MCF 10A (cell line): ENCODE measurements at regions not wholly inside any gene's neighbourhood (a gene's known extent, or its start where the extent isn't known, plus 50 kb on each side); places are given as distances from the start of the nearest gene placed in this dataset.

Experiments used
- BruUV-seq: library from RNA; stranded (reverse); fragments of 400-500 nt; replicated peaks from 2 replicates; lab custom pipeline; 2021; lab: Mats Ljungman, UMichigan
- CTCF ChIA-PET: fragments of 300-600 bp; sonication (Branson Sonifier 250); formaldehyde crosslinking; extraction: SDS; loops from one replicate; lab custom pipeline; 2021; ENCODE audit warnings: antibody characterized with exemption, inconsistent platforms; lab: Yijun Ruan, JAX
- POLR2A ChIA-PET: fragments of 300-600, 350-650 bp; sonication (Branson Sonifier 250); formaldehyde crosslinking; extraction: SDS; loops from one replicate; lab custom pipeline; 2020; ENCODE audit warnings: antibody characterized with exemption, inconsistent platforms; lab: Yijun Ruan, JAX
- DNase-seq: peaks from one replicate; pipeline ENCODE4 v3.0.0-alpha.2; 2018; ENCODE audit not compliant: unreplicated experiment
- H3K27ac Mint-ChIP-seq: one replicate; pipeline ENCODE4 v1.8.0; 2022; ENCODE audit warnings: mild to moderate bottlenecking, low read depth, mixed read lengths; ENCODE audit not compliant: unreplicated experiment
- H3K27me3 Mint-ChIP-seq: one replicate; pipeline ENCODE4 v1.8.0; 2022; ENCODE audit warnings: mixed read lengths; ENCODE audit not compliant: insufficient read depth, unreplicated experiment
- H3K36me3 Mint-ChIP-seq: one replicate; pipeline ENCODE4 v1.8.0; 2022; ENCODE audit warnings: mild to moderate bottlenecking, moderate library complexity, mixed read lengths; ENCODE audit not compliant: insufficient read depth, unreplicated experiment
- H3K4me1 Mint-ChIP-seq: one replicate; pipeline ENCODE4 v1.8.0; 2022; ENCODE audit warnings: mixed read lengths; ENCODE audit not compliant: insufficient read depth, unreplicated experiment
- H3K4me3 Mint-ChIP-seq: one replicate; pipeline ENCODE4 v1.8.0; 2022; ENCODE audit warnings: mild to moderate bottlenecking, moderate library complexity, mixed read lengths; ENCODE audit not compliant: unreplicated experiment
- H3K9me3 Mint-ChIP-seq: one replicate; pipeline ENCODE4 v1.8.0; 2022; ENCODE audit warnings: mixed read lengths; ENCODE audit not compliant: unreplicated experiment
- CTCF ChIP-seq: fragments of 200-600 bp; IDR thresholded peaks from one replicate; pipeline ENCODE4 v1.8.0; 2022; ENCODE audit warnings: antibody characterized with exemption, mild to moderate bottlenecking; ENCODE audit not compliant: unreplicated experiment
- intact Hi-C: fragments of 100-400 bp; cut with micrococcal nuclease; formaldehyde crosslinking; loops from 2 replicates; pipeline ENCODE4 v1.14.1; 2022

GRCh38 chr5:84597904-84598303 is 213.2 kb upstream of the EDIL3 start:
- no TSS peak for BruUV-seq
- no peak overlapping the region for H3K27ac Mint-ChIP-seq
- POLR2A ChIA-PET: no interaction called here
- CTCF ChIA-PET: no interaction called here
- H3K4me1 Mint-ChIP-seq: no peaks in the 10 kb centered on the region
- no peaks in the 10 kb centered on the region for H3K9me3 Mint-ChIP-seq
- no peaks in the 10 kb centered on the region for H3K36me3 Mint-ChIP-seq
- no peak for DNase-seq
- TF ChIP-seq CTCF: no peak
- intact Hi-C loops: no loop called here
- no peak overlapping the region for H3K4me3 Mint-ChIP-seq
- H3K27me3 Mint-ChIP-seq: peaks cover 55% of the 10 kb centered on the region

GRCh38 chr5:84590629-84591028 is 205.9 kb upstream of the EDIL3 start:
- BruUV-seq: no TSS peak
- H3K4me1 Mint-ChIP-seq: no peaks in the 10 kb centered on the region
- peaks cover 32% of the 10 kb centered on the region for H3K27me3 Mint-ChIP-seq
- no peak for TF ChIP-seq CTCF
- CTCF ChIA-PET: no interaction called here
- no peak for DNase-seq
- intact Hi-C loops: no loop called here
- POLR2A ChIA-PET: no interaction called here
- H3K27ac Mint-ChIP-seq: no peak overlapping the region
- H3K36me3 Mint-ChIP-seq: no peaks in the 10 kb centered on the region
- H3K4me3 Mint-ChIP-seq: no peak overlapping the region
- H3K9me3 Mint-ChIP-seq: no peaks in the 10 kb centered on the region

GRCh38 chr5:84589926-84590325 is 205.2 kb upstream of the EDIL3 start:
- ChIA-PET POLR2A (no interaction called here), CTCF (no interaction called here)
- H3K36me3 Mint-ChIP-seq: no peaks in the 10 kb centered on the region
- intact Hi-C loops: no loop called here
- no TSS peak for BruUV-seq
- no peak overlapping the region for H3K4me3 Mint-ChIP-seq
- peaks cover 32% of the 10 kb centered on the region for H3K27me3 Mint-ChIP-seq
- no peak for TF ChIP-seq CTCF
- H3K4me1 Mint-ChIP-seq: no peaks in the 10 kb centered on the region
- no peaks in the 10 kb centered on the region for H3K9me3 Mint-ChIP-seq
- no peak overlapping the region for H3K27ac Mint-ChIP-seq
- DNase-seq: no peak

- Mint-ChIP-seq H3K4me3 (no peak overlapping the region), H3K36me3 (no peaks in the 10 kb centered on the region), H3K27ac (no peak overlapping the region), H3K27me3 (peaks cover 34% of the 10 kb centered on the region), H3K4me1 (no peaks in the 10 kb centered on the region), H3K9me3 (no peaks in the 10 kb centered on the region)
- intact Hi-C loops: no loop called here
- DNase-seq: no peak
- no TSS peak for BruUV-seq
- ChIA-PET POLR2A (no interaction called here), CTCF (interaction anchor here (0.7 to 1.0 kb wide), 2 partner anchors 13 to 41 kb away, joined by 3 to 6 read pairs; no protein-coding TSS in a partner anchor)
- no peak for TF ChIP-seq CTCF
Observed at GRCh38 chr5:84585218-84585617, 200.5 kb upstream of the EDIL3 start.
